ENCODE measurements at regions not wholly inside any gene's neighbourhood (a gene's known extent, or its start where the extent isn't known, plus 50 kb on each side); places are given as distances from the start of the nearest gene placed in this dataset.

DNA sequence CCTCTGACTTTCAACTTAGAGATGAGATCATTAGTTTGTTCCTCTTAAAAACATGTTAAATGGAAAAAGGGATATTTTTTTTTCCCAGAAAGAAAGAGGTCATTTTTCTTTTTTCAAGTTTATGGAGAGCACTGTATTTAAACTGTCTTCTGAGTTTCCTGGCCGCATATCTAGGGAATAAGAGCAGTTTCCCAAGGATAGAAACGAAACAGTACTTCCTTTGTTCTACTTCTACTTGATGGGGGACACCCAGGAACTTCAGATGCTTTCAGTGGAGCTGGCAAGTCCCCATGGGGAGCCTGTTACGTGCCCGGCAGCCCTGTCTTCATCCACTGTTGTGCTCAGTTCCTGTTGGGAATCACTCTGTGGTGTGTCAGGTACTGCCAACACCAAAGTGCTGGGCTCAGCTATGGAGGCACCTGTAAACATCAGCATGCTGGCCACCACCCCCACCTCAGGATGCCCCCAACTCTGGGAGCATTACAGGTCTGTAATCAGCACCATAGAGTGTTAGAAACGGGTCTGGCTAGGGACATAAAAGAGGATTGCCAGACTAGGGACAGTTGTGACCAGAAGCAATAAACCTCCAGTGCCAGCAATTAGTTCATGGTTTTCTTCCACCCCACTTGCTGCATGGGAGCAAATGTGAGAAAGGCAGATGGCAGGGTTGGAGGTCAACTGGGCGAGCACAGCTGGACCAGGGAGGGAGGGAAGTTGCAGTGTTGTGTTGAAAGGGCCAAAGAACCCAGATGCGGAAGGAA, 221.7 kb upstream of the ECI2 start:
- intact Hi-C loops (cut with DNase I; ENCODE audit: low total_unique reads): no loop called here
- no peaks in the 10 kb centered on the region for H3K36me3 ChIP-seq
- no peaks in the 10 kb centered on the region for H3K27me3 ChIP-seq
- H3K27ac ChIP-seq: peak overlapping the region in 3 of 4 donors; percentile 9 to 53 (median 32)
- in situ Hi-C loops (cut with MboI; ENCODE audit: low pct_ligation_motif_present in 1 of 4, low pct_unique_long_range_greater_than_20kb in 1 of 4, low sequenced_read_pairs in 3 of 4): no loop called here
- peaks cover 4 to 17% (median 8%) of the 10 kb centered on the region in 4 donors for H3K4me1 ChIP-seq
- H3K4me3 ChIP-seq: no peak overlapping the region
- DNase-seq: no peak
- no peaks in the 10 kb centered on the region for H3K9me3 ChIP-seq
- TF ChIP-seq, protein P1, sequence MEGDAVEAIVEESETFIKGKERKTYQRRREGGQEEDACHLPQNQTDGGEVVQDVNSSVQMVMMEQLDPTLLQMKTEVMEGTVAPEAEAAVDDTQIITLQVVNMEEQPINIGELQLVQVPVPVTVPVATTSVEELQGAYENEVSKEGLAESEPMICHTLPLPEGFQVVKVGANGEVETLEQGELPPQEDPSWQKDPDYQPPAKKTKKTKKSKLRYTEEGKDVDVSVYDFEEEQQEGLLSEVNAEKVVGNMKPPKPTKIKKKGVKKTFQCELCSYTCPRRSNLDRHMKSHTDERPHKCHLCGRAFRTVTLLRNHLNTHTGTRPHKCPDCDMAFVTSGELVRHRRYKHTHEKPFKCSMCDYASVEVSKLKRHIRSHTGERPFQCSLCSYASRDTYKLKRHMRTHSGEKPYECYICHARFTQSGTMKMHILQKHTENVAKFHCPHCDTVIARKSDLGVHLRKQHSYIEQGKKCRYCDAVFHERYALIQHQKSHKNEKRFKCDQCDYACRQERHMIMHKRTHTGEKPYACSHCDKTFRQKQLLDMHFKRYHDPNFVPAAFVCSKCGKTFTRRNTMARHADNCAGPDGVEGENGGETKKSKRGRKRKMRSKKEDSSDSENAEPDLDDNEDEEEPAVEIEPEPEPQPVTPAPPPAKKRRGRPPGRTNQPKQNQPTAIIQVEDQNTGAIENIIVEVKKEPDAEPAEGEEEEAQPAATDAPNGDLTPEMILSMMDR (IDR thresholded peaks at IDR 0.05): no peak
- TF ChIP-seq POLR2AphosphoS5 (IDR thresholded peaks at IDR 0.05): no peak
- TF ChIP-seq EP300 (IDR thresholded peaks at IDR 0.05; ENCODE audit: low read depth): no peak
- no peak for TF ChIP-seq POLR2A (IDR thresholded peaks at IDR 0.05)
- WGBS, 2 donors (ENCODE audit: low coverage in 1 of 2): 43 to 57% methylated on average over 5 to 7 of the region's 7 CpGs

DNA sequence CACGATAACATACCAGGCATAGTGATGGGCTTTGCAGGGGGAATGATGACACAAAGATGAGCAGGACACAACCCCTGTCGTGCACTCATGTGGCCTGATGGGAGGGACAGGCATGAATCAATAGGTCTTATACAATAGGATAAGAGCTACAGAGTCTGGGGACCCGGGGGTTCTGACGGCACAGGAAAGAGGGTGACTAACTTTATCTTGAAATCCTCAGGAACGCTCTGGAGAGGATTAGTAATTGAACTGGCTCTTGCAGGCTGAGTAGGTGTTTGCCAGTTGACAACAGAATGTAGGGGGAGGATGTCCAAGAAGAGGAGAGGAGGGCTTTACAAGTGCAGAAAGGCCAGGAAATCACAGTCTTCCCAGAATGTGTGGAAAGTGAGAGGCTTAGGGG, 219.9 kb upstream of the ECI2 start:
- no peaks in the 10 kb centered on the region for H3K27me3 ChIP-seq
- H3K4me3 ChIP-seq: no peak overlapping the region
- no peak for DNase-seq
- H3K4me1 ChIP-seq: peaks cover 4 to 18% (median 8%) of the 10 kb centered on the region in 4 donors
- TF ChIP-seq, protein P1 (IDR thresholded peaks at IDR 0.05): no peak
- TF ChIP-seq POLR2A (IDR thresholded peaks at IDR 0.05): no peak
- TF ChIP-seq EP300 (IDR thresholded peaks at IDR 0.05; ENCODE audit: low read depth): no peak
- in situ Hi-C loops (cut with MboI; ENCODE audit: low pct_ligation_motif_present in 1 of 4, low pct_unique_long_range_greater_than_20kb in 1 of 4, low sequenced_read_pairs in 3 of 4) (no loop called here), intact Hi-C loops (cut with DNase I; ENCODE audit: low total_unique reads) (no loop called here)
- no peaks in the 10 kb centered on the region for H3K36me3 ChIP-seq
- 82 to 100% methylated on average over 1 to 5 of the region's 5 CpGs for WGBS, 2 donors (ENCODE audit: low coverage in 1 of 2)
- no peaks in the 10 kb centered on the region for H3K9me3 ChIP-seq
- H3K27ac ChIP-seq: no peak overlapping the region

DNA sequence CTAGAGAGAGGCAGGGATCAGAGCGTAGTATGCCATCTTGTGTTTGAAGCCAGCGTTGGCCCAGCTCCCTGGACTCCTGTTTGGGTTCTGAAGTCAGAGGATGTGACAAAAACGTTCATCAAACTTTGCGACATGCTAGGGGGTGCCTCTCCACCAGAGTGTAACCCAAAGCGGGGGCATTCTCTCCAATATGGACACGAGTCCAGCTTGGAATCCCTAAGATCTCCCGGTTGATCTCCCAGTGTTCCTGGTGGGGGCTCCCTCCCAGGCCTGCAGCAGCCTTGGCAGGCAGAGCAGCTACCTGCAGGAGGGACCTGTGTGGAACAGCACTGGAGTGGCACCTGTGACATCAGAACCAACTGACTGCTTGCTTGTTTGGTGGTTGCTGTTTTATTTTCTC, 218.8 kb upstream of the ECI2 start:
- intact Hi-C loops (cut with DNase I; ENCODE audit: low total_unique reads) (no loop called here), in situ Hi-C loops (cut with MboI; ENCODE audit: low pct_ligation_motif_present in 1 of 4, low pct_unique_long_range_greater_than_20kb in 1 of 4, low sequenced_read_pairs in 3 of 4) (no loop called here)
- H3K36me3 ChIP-seq: no peaks in the 10 kb centered on the region
- H3K9me3 ChIP-seq: no peaks in the 10 kb centered on the region
- no peak overlapping the region for H3K27ac ChIP-seq
- DNase-seq: no peak
- H3K27me3 ChIP-seq: no peaks in the 10 kb centered on the region
- WGBS, 2 donors (ENCODE audit: low coverage in 1 of 2): 80 to 100% methylated on average over 1 to 7 of the region's 7 CpGs
- TF ChIP-seq EP300 (IDR thresholded peaks at IDR 0.05; ENCODE audit: low read depth) (no peak), POLR2A (IDR thresholded peaks at IDR 0.05) (no peak), POLR2AphosphoS5 (IDR thresholded peaks at IDR 0.05) (no peak)
- TF ChIP-seq, protein P1 (IDR thresholded peaks at IDR 0.05): no peak
- H3K4me3 ChIP-seq: no peak overlapping the region
- peaks cover 4 to 13% (median 5%) of the 10 kb centered on the region in 4 donors for H3K4me1 ChIP-seq

DNA sequence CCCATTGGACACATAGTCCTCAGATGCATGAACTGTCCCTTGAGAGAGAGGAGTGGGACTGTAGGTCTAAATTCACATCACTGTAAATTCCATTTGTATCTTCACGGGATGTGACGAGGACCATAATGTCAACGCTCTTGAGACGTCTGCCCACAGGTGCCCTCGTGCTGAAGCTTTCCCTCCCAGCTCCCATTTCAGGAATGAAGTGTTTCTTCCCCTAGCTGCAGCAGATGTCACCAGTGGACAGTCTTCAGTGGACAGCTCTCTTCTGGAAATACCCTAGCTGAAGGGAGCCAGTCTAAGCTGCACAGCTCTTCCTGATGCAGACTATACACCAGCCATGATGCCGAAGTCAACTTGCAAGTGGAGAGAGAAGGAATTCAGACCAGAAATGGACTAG, 217.4 kb upstream of the ECI2 start:
- WGBS, 2 donors (ENCODE audit: low coverage in 1 of 2): 88 to 100% methylated on average over 1 to 6 of the region's 6 CpGs

More for the DNA sequence above, 217.4 kb upstream of the ECI2 start:
- DNase-seq: no peak
- H3K4me3 ChIP-seq: no peak overlapping the region
- H3K4me1 ChIP-seq: peaks cover 0 to 9% (median 0%) of the 10 kb centered on the region in 4 donors
- TF ChIP-seq, protein P1 (IDR thresholded peaks at IDR 0.05): no peak
- TF ChIP-seq EP300 (IDR thresholded peaks at IDR 0.05; ENCODE audit: low read depth): no peak
- no peaks in the 10 kb centered on the region for H3K9me3 ChIP-seq
- H3K36me3 ChIP-seq: no peaks in the 10 kb centered on the region
- intact Hi-C loops (cut with DNase I; ENCODE audit: low total_unique reads): no loop called here
- in situ Hi-C loops (cut with MboI; ENCODE audit: low pct_ligation_motif_present in 1 of 4, low pct_unique_long_range_greater_than_20kb in 1 of 4, low sequenced_read_pairs in 3 of 4): no loop called here
- no peaks in the 10 kb centered on the region for H3K27me3 ChIP-seq
- H3K27ac ChIP-seq: peak overlapping the region; percentile 69 to 80 (median 76)

All from transverse colon (tissue), 4 donors.